ENCODE measurements at regions not wholly inside any gene's neighbourhood (a gene's known extent, or its start where the extent isn't known, plus 50 kb on each side); places are given as distances from the start of the nearest gene placed in this dataset.
"Not testable (repeated sequence)": the region's sequence is repeated elsewhere in the genome, so short reads cannot be mapped to it uniquely, and the experiment has no call there.

DNA sequence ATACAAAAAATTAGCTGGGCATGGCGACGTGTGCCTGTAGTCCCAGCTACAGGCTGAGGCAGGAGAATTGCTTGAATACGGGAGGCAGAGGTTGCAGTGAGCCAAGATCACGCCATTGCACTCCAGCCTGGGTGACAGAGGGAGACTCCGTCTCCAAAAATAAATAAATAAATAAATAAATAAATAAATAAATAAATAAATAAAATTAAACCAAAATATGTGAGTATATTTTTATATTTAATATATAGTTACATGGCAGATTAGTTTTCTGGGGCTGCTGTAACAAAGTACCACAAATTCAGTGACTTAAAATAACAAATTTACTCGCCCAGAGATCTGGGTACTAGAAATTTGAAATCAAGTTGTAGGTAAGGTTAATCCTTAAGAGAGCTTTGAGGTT lies 84.2 kb upstream of the ANXA10 start:
- H3K27ac ChIP-seq (ENCODE audit: low read depth in 1 of 3, low read length in 2 of 3); FAIRE-seq; H3K36me3 ChIP-seq (ENCODE audit: control insufficient read depth in 3 of 3, insufficient read depth in 2 of 3, low read depth in 1 of 3, low read length in 3 of 3); H3K4me3 ChIP-seq (ENCODE audit: low read depth in 1 of 3, low read length in 3 of 3); DNase-seq; H3K9me3 ChIP-seq (ENCODE audit: control insufficient read depth in 2 of 2, insufficient read depth in 1 of 2, low read depth in 1 of 2, low read length in 1 of 2); H3K27me3 ChIP-seq (ENCODE audit: control insufficient read depth in 3 of 3, insufficient read depth in 3 of 3, low read length in 3 of 3); H3K4me1 ChIP-seq (ENCODE audit: control insufficient read depth in 3 of 3, insufficient read depth in 2 of 3, low read depth in 1 of 3, low read length in 2 of 3): not testable (repeated sequence)
- 92 to 93% (median 92%) methylated on average over 6 of the region's 6 CpGs for WGBS, 3 donors

DNA sequence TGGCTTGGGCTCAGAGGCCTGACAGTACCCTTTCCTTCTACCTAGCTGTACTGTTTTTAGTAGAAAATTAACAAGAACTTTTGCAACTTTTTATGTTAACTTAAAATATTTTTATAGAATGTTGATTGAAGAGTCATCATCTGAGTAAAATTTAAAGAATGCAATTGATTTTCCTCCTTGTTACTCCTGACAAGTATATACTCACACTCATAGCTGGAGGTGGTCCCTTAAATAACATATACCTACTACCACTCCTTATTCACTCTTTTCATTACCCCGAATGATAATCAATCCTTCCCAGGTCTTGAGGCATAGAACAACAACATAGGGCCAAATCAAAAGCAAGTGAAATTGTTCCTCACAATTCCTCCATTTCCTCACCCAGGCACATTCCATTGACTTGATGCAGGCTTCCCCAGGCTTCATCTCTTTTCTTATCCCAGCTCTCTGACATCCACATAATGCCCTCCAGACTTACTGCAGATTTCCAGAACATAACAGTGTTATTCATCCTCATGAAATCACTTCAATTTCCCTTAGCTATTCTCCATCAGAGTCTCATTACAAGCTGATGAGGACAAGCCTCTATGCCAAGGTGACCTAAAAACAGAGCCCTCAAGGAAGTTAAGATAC lies 73.2 kb upstream of the ANXA10 start:
- no peak overlapping the region for H3K27ac ChIP-seq (ENCODE audit: low read depth in 1 of 3, low read length in 2 of 3)
- FAIRE-seq (no peak), DNase-seq (no peak)
- peaks cover 0 to 8% of the 10 kb centered on the region in 2 donors for H3K9me3 ChIP-seq (ENCODE audit: control insufficient read depth in 2 of 2, insufficient read depth in 1 of 2, low read depth in 1 of 2, low read length in 1 of 2)
- no peak overlapping the region for H3K4me3 ChIP-seq (ENCODE audit: low read depth in 1 of 3, low read length in 3 of 3)
- WGBS, 3 donors = 88 to 97% (median 94%) methylated on average over 1 of the region's 1 CpG
- H3K36me3 ChIP-seq (ENCODE audit: control insufficient read depth in 3 of 3, insufficient read depth in 2 of 3, low read depth in 1 of 3, low read length in 3 of 3) = no peaks in the 10 kb centered on the region
- no peaks in the 10 kb centered on the region for H3K4me1 ChIP-seq (ENCODE audit: control insufficient read depth in 3 of 3, insufficient read depth in 2 of 3, low read depth in 1 of 3, low read length in 2 of 3)
- no peaks in the 10 kb centered on the region for H3K27me3 ChIP-seq (ENCODE audit: control insufficient read depth in 3 of 3, insufficient read depth in 3 of 3, low read length in 3 of 3)

DNA sequence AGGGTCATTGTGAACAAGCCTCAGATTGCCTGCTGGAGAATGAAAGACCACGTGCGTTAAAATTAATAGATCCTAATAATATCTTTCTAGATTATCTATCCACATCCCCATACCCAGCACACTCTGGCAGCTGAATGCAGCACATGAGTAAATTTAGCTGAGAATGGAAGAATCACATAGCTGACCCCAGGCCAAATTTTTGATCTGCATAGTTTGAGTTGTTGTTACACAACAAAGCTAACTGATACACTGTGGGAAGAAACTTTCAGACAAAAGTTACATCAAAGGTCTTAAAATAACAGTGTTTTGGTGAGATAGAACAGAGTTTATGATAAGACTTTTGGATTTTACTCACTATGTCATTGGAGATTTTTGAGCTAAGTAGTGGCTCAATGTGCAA lies 72.4 kb upstream of the ANXA10 start:
- Histone ChIP-seq H3K4me1 (ENCODE audit: control insufficient read depth in 3 of 3, insufficient read depth in 2 of 3, low read depth in 1 of 3, low read length in 2 of 3) (no peaks in the 10 kb centered on the region), H3K9me3 (ENCODE audit: control insufficient read depth in 2 of 2, insufficient read depth in 1 of 2, low read depth in 1 of 2, low read length in 1 of 2) (peaks cover 0 to 8% of the 10 kb centered on the region in 2 donors), H3K27ac (ENCODE audit: low read depth in 1 of 3, low read length in 2 of 3) (no peak overlapping the region), H3K4me3 (ENCODE audit: low read depth in 1 of 3, low read length in 3 of 3) (no peak overlapping the region), H3K27me3 (ENCODE audit: control insufficient read depth in 3 of 3, insufficient read depth in 3 of 3, low read length in 3 of 3) (no peaks in the 10 kb centered on the region), H3K36me3 (ENCODE audit: control insufficient read depth in 3 of 3, insufficient read depth in 2 of 3, low read depth in 1 of 3, low read length in 3 of 3) (no peaks in the 10 kb centered on the region)
- no peak for FAIRE-seq
- 89 to 92% (median 92%) methylated on average over 2 of the region's 2 CpGs for WGBS, 3 donors
- DNase-seq = no peak

DNA sequence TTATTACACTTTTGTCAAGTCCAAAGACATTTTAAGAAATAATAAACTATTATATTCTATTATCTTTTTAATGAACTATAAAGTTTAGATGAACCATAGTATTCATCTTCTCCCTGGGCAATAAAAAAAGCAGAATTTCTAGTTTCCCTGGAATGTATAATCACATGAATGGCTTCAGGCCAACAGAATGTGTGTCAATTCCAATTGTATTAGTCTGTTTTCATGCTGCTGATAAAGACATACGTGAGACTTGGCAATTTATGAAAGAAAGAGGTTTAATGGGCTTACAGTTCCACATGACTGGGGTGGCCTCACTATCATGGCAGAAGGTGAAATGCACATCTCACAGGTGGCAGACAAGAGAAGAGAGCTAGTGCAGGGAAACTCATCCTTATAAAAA lies 70.7 kb upstream of the ANXA10 start:
- H3K27me3 ChIP-seq (ENCODE audit: control insufficient read depth in 3 of 3, insufficient read depth in 3 of 3, low read length in 3 of 3) = no peaks in the 10 kb centered on the region
- no peaks in the 10 kb centered on the region for H3K4me1 ChIP-seq (ENCODE audit: control insufficient read depth in 3 of 3, insufficient read depth in 2 of 3, low read depth in 1 of 3, low read length in 2 of 3)
- FAIRE-seq (no peak), DNase-seq (no peak)
- no peak overlapping the region for H3K27ac ChIP-seq (ENCODE audit: low read depth in 1 of 3, low read length in 2 of 3)
- H3K4me3 ChIP-seq (ENCODE audit: low read depth in 1 of 3, low read length in 3 of 3) = no peak overlapping the region
- 3 to 39% (median 18%) methylated on average over 1 of the region's 1 CpG for WGBS, 3 donors
- peaks cover 0 to 8% of the 10 kb centered on the region in 2 donors for H3K9me3 ChIP-seq (ENCODE audit: control insufficient read depth in 2 of 2, insufficient read depth in 1 of 2, low read depth in 1 of 2, low read length in 1 of 2)
- H3K36me3 ChIP-seq (ENCODE audit: control insufficient read depth in 3 of 3, insufficient read depth in 2 of 3, low read depth in 1 of 3, low read length in 3 of 3) = no peaks in the 10 kb centered on the region

DNA sequence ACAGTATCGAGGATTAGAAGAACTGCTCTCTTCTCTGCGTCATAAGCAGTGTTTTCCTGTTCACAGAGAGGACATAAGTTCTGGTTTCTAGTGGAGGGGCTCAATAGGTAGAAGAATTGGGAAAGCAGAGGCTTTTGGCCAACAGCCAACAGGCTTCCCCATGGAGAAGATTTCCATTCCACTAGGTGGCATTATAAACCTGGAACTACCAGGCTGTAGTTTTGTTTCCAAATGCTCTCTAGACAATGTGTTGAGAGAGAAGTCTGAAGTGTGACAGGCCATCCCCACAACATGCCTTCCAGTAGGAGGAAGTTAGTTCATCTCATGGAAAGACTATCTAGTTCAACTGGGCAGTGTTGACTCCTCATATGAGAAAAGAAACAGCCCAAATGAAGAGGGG lies 63.8 kb upstream of the ANXA10 start:
- 85 to 88% (median 87%) methylated on average over 2 of the region's 2 CpGs for WGBS, 3 donors
- no peaks in the 10 kb centered on the region for H3K4me1 ChIP-seq (ENCODE audit: control insufficient read depth in 3 of 3, insufficient read depth in 2 of 3, low read depth in 1 of 3, low read length in 2 of 3)
- no peaks in the 10 kb centered on the region for H3K27me3 ChIP-seq (ENCODE audit: control insufficient read depth in 3 of 3, insufficient read depth in 3 of 3, low read length in 3 of 3)
- H3K4me3 ChIP-seq (ENCODE audit: low read depth in 1 of 3, low read length in 3 of 3) = no peak overlapping the region
- DNase-seq (no peak), FAIRE-seq (no peak)
- no peak overlapping the region for H3K27ac ChIP-seq (ENCODE audit: low read depth in 1 of 3, low read length in 2 of 3)
- H3K36me3 ChIP-seq (ENCODE audit: control insufficient read depth in 3 of 3, insufficient read depth in 2 of 3, low read depth in 1 of 3, low read length in 3 of 3) = no peaks in the 10 kb centered on the region
- peaks cover 0 to 4% of the 10 kb centered on the region in 2 donors for H3K9me3 ChIP-seq (ENCODE audit: control insufficient read depth in 2 of 2, insufficient read depth in 1 of 2, low read depth in 1 of 2, low read length in 1 of 2)

DNA sequence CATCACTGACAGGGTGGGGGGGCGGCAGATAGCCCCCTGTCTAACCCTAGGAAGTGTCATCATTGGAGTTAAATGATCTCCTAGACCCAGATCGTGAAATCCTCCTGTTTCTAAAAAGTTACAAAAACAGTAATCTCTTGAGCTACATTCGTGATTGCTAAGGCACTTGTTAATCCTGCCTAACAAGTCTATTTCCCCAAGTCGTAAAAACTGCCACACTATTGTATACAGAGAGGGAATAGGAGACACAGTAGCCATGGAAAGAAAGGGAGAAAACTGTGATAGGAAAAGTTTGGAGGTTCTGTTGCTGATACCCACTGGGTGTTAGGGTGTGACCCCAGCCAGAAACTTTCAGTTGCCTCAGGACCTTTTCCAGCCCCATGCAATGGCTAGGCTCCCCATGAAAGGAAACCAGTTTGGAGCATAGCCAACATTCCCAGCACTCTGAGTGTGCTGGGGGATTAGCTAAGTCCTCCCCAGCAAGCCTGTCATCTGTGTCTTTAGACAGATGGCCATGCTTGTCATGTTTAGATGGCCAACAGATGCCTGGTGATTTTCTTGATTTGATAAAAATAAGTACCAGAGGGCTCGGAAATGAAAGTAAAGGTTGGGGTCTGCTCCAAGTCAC lies 63.3 kb upstream of the ANXA10 start:
- no peak for FAIRE-seq
- no peak overlapping the region for H3K27ac ChIP-seq (ENCODE audit: low read depth in 1 of 3, low read length in 2 of 3)
- no peaks in the 10 kb centered on the region for H3K27me3 ChIP-seq (ENCODE audit: control insufficient read depth in 3 of 3, insufficient read depth in 3 of 3, low read length in 3 of 3)
- peaks cover 0 to 4% of the 10 kb centered on the region in 2 donors for H3K9me3 ChIP-seq (ENCODE audit: control insufficient read depth in 2 of 2, insufficient read depth in 1 of 2, low read depth in 1 of 2, low read length in 1 of 2)
- no peaks in the 10 kb centered on the region for H3K36me3 ChIP-seq (ENCODE audit: control insufficient read depth in 3 of 3, insufficient read depth in 2 of 3, low read depth in 1 of 3, low read length in 3 of 3)
- no peak overlapping the region for H3K4me3 ChIP-seq (ENCODE audit: low read depth in 1 of 3, low read length in 3 of 3)
- no peak for DNase-seq
- 44 to 68% (median 50%) methylated on average over 5 of the region's 5 CpGs for WGBS, 3 donors
- no peaks in the 10 kb centered on the region for H3K4me1 ChIP-seq (ENCODE audit: control insufficient read depth in 3 of 3, insufficient read depth in 2 of 3, low read depth in 1 of 3, low read length in 2 of 3)

DNA sequence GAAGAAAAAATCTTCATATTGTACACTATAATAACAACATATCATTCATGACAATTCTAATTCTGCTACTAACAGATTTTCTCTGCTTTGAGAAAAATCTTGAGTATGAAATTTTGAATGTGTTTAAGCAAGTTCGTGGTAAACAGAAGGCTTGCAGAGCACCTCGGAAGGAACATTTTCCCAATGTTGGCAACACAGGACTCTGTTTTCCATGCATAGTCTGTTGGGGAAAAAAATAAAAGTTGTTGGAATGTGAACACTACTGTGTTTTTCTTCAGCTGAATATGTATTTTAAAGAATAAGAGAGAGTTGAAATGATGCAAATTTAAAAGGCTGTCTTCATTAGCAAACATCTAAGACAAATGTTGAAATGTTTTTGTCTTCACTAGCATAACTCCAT lies 54.7 kb upstream of the ANXA10 start:
- 85 to 94% (median 88%) methylated on average over 2 of the region's 2 CpGs for WGBS, 3 donors
- no peaks in the 10 kb centered on the region for H3K36me3 ChIP-seq (ENCODE audit: control insufficient read depth in 3 of 3, insufficient read depth in 2 of 3, low read depth in 1 of 3, low read length in 3 of 3)
- H3K27ac ChIP-seq (ENCODE audit: low read depth in 1 of 3, low read length in 2 of 3) = no peak overlapping the region
- H3K4me3 ChIP-seq (ENCODE audit: low read depth in 1 of 3, low read length in 3 of 3) = no peak overlapping the region
- FAIRE-seq (no peak), DNase-seq (no peak)
- no peaks in the 10 kb centered on the region for H3K27me3 ChIP-seq (ENCODE audit: control insufficient read depth in 3 of 3, insufficient read depth in 3 of 3, low read length in 3 of 3)
- no peaks in the 10 kb centered on the region for H3K4me1 ChIP-seq (ENCODE audit: control insufficient read depth in 3 of 3, insufficient read depth in 2 of 3, low read depth in 1 of 3, low read length in 2 of 3)
- H3K9me3 ChIP-seq (ENCODE audit: control insufficient read depth in 2 of 2, insufficient read depth in 1 of 2, low read depth in 1 of 2, low read length in 1 of 2) = no peaks in the 10 kb centered on the region

DNA sequence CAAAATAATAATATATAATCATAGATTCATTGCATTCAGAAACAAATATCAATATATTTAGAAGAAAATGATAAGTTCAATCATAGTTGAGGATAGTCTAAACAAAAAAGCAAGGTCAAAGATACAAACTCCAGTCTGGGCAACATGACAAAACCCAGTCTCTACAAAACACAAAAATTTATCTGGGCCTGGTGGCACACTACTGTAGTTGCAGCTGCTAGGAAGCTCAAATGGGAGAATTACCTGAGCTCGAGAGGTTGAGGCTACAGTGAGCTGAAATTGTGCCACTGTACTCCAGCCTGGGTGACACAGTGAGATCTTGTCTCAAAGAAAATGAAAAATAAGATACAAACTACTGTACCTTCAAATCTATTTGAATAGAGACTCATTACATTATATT lies 52.7 kb upstream of the ANXA10 start:
- Histone ChIP-seq H3K36me3 (ENCODE audit: control insufficient read depth in 3 of 3, insufficient read depth in 2 of 3, low read depth in 1 of 3, low read length in 3 of 3) (no peaks in the 10 kb centered on the region), H3K4me3 (ENCODE audit: low read depth in 1 of 3, low read length in 3 of 3) (no peak overlapping the region), H3K4me1 (ENCODE audit: control insufficient read depth in 3 of 3, insufficient read depth in 2 of 3, low read depth in 1 of 3, low read length in 2 of 3) (no peaks in the 10 kb centered on the region), H3K27me3 (ENCODE audit: control insufficient read depth in 3 of 3, insufficient read depth in 3 of 3, low read length in 3 of 3) (no peaks in the 10 kb centered on the region), H3K27ac (ENCODE audit: low read depth in 1 of 3, low read length in 2 of 3) (no peak overlapping the region), H3K9me3 (ENCODE audit: control insufficient read depth in 2 of 2, insufficient read depth in 1 of 2, low read depth in 1 of 2, low read length in 1 of 2) (no peaks in the 10 kb centered on the region)
- no peak for FAIRE-seq
- WGBS, 3 donors = 59 to 70% (median 65%) methylated on average over 1 of the region's 1 CpG
- DNase-seq = no peak

Data from small intestine (tissue), 7 donors.